Lower leg skin (tissue), 3 donors: ENCODE measurements at regions not wholly inside any gene's neighbourhood (a gene's known extent, or its start where the extent isn't known, plus 50 kb on each side); places are given as distances from the start of the nearest gene placed in this dataset.

Experiments
- POLR2A ChIP-seq, 2 donors: fragments of 450-650 bp; IDR thresholded peaks; one replicate each; pipeline ENCODE4 v1.6.1; 2016 to 2017; ENCODE audit warnings: antibody characterized with exemption in 2 of 2, mild to moderate bottlenecking in 1 of 2, moderate library complexity in 1 of 2
- TF ChIP-seq, protein P1 (sequence below), 3 donors: fragments of 450-650 bp; IDR thresholded peaks; one replicate each; pipeline ENCODE4 v1.5.1; 2016; ENCODE audit warnings: antibody characterized with exemption in 3 of 3, mild to moderate bottlenecking in 3 of 3, moderate library complexity in 2 of 3

DNA sequence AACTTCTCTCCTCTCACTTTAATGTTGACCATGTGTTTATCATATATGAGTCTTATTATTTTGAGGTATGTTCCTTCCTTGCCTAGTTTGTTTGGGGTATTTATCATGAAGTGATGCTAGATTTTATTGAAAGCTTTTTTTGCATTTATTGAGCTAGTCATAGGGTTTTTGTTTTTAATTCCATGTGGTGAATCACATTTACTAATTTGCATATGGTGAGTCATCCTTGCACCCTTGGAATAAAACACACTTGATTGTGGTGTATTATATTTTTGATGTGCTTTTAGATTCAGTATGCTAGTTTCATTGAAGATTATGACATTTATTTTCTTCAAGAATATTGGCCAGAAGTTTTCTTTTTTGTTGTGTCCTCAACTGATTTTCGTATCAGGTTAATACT lies 464.6 kb downstream of the PCDH18 start:
- TF ChIP-seq, protein P1, sequence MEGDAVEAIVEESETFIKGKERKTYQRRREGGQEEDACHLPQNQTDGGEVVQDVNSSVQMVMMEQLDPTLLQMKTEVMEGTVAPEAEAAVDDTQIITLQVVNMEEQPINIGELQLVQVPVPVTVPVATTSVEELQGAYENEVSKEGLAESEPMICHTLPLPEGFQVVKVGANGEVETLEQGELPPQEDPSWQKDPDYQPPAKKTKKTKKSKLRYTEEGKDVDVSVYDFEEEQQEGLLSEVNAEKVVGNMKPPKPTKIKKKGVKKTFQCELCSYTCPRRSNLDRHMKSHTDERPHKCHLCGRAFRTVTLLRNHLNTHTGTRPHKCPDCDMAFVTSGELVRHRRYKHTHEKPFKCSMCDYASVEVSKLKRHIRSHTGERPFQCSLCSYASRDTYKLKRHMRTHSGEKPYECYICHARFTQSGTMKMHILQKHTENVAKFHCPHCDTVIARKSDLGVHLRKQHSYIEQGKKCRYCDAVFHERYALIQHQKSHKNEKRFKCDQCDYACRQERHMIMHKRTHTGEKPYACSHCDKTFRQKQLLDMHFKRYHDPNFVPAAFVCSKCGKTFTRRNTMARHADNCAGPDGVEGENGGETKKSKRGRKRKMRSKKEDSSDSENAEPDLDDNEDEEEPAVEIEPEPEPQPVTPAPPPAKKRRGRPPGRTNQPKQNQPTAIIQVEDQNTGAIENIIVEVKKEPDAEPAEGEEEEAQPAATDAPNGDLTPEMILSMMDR (IDR thresholded peaks at IDR 0.05): no peak
- no peak for TF ChIP-seq POLR2A (IDR thresholded peaks at IDR 0.05)
